HepG2 (cell line): ENCODE measurements at regions not wholly inside any gene's neighbourhood (a gene's known extent, or its start where the extent isn't known, plus 50 kb on each side); places are given as distances from the start of the nearest gene placed in this dataset.

Experiments used
- ATAC-seq: fragments of 200-7000 bp; cut with Tn5 transposase; 3 replicates; pipeline ENCODE4 v1.9.1; 2020; ENCODE audit warnings: mild to moderate bottlenecking, moderate library complexity
- BruUV-seq: library from RNA; stranded (reverse); fragments of 400-500 nt; replicated peaks from 2 replicates; lab custom pipeline; 2021; lab: Mats Ljungman, UMichigan
- CTCF ChIA-PET: fragments of 300-600 bp; formaldehyde crosslinking; extraction: SDS; loops from one replicate; lab custom pipeline; 2021; ENCODE audit warnings: low total read pairs, inconsistent platforms, low intra/inter-chr PET ratio; lab: Yijun Ruan, JAX
- POLR2A ChIA-PET: fragments of 350-600 bp; sonication (Branson Sonifier 250); formaldehyde crosslinking; loops from one replicate; lab custom pipeline; 2020; ENCODE audit warnings: antibody characterized with exemption, inconsistent platforms; lab: Yijun Ruan, JAX
- DNase-seq: peaks from one replicate; pipeline ENCODE4 v3.0.0-alpha.2; 2015; ENCODE audit warnings: low spot score
- FAIRE-seq: peaks from 3 replicates; lab custom pipeline; 2011; peaks lifted over from hg19 to GRCh38; lab: Jason Lieb, UNC
- H2AFZ ChIP-seq: one replicate; pipeline ENCODE4 v1.6.1; 2011; ENCODE audit warnings: low read length, inconsistent platforms
- H3K27ac ChIP-seq: fragments of 300-600 bp; 3 replicates; pipeline ENCODE4 v1.8.0; 2011; ENCODE audit warnings: mixed run types, mild to moderate bottlenecking, mixed read lengths, low read length, inconsistent platforms; ENCODE audit not compliant: insufficient read depth; ENCODE audit errors: extremely low read length
- H3K27me3 ChIP-seq, 2 experiments: fragments of 200-600 bp in 1 of 2; 2 replicates in 1 of 2; 3 replicates in 1 of 2; pipeline versions ENCODE4 v1.6.0 to v1.8.0; 2011; ENCODE audit warnings: low read length in 2 of 2, mild to moderate bottlenecking in 2 of 2, moderate library complexity in 2 of 2, inconsistent platforms in 1 of 2; ENCODE audit not compliant: insufficient read depth in 2 of 2, control insufficient read depth in 1 of 2
- H3K36me3 ChIP-seq, 2 experiments: fragments of 200-600 bp in 1 of 2; replicated peaks in 1 of 2; 2 replicates in 1 of 2; 3 replicates in 1 of 2; pipeline versions ENCODE4 v1.5.1 to v1.8.0; 2011; ENCODE audit warnings: low read length in 2 of 2, inconsistent platforms in 1 of 2; ENCODE audit not compliant: insufficient read depth in 2 of 2, control insufficient read depth in 1 of 2
- H3K4me1 ChIP-seq: 2 replicates; pipeline ENCODE4 v1.5.1; 2012; ENCODE audit warnings: low read length, inconsistent platforms; ENCODE audit not compliant: insufficient read depth
- H3K4me2 ChIP-seq: 2 replicates; pipeline ENCODE4 v1.6.0; 2011; ENCODE audit warnings: low read depth, low read length, inconsistent platforms
- H3K4me3 ChIP-seq, 3 experiments: fragments of 200-600 bp in 1 of 3; sonication (generic), shearing (Covaris generic) in 1 of 3; replicated peaks in 1 of 3; 2 replicates each; pipeline ENCODE4 v1.5.1; 2011 to 2016; ENCODE audit warnings: low read length in 3 of 3, inconsistent platforms in 2 of 3, low read depth in 2 of 3, mild to moderate bottlenecking in 2 of 3, control low read depth in 1 of 3, mixed read lengths in 1 of 3; ENCODE audit not compliant: insufficient read depth in 1 of 3
- H3K79me2 ChIP-seq: one replicate; pipeline ENCODE4 v1.6.1; 2011; ENCODE audit warnings: low read length, inconsistent platforms; ENCODE audit not compliant: insufficient read depth
- H3K9ac ChIP-seq: 2 replicates; pipeline ENCODE4 v1.6.0; 2011; ENCODE audit warnings: mild to moderate bottlenecking, low read depth, low read length, inconsistent platforms; ENCODE audit not compliant: insufficient read depth
- H3K9me3 ChIP-seq: 2 replicates; pipeline ENCODE4 v1.5.1; 2012; ENCODE audit warnings: mild to moderate bottlenecking, low read length
- H4K20me1 ChIP-seq: 2 replicates; pipeline ENCODE4 v1.6.0; 2011; ENCODE audit warnings: inconsistent platforms, mild to moderate bottlenecking, low read length, moderate library complexity; ENCODE audit not compliant: insufficient read depth
- BCLAF1 ChIP-seq: fragments of 450-650 bp; IDR thresholded peaks from 2 replicates; pipeline ENCODE4 v1.6.1; 2017; ENCODE audit warnings: mild to moderate bottlenecking
- FOXJ3 ChIP-seq: sonication (generic); formaldehyde crosslinking; IDR thresholded peaks from 2 replicates; pipeline ENCODE4 v1.4.0; 2020; ENCODE audit warnings: missing genetic modification reagents, mild to moderate bottlenecking, borderline replicate concordance
- GPBP1L1 ChIP-seq: sonication (generic); formaldehyde crosslinking; IDR thresholded peaks from 2 replicates; pipeline ENCODE4 v1.5.0; 2020; ENCODE audit warnings: mild to moderate bottlenecking, missing genetic modification reagents
- HIVEP1 ChIP-seq: sonication (generic); formaldehyde crosslinking; IDR thresholded peaks from 2 replicates; pipeline ENCODE4 v1.4.0; 2020; ENCODE audit warnings: mild to moderate bottlenecking, missing genetic modification reagents
- HMGXB3 ChIP-seq: sonication (generic); formaldehyde crosslinking; IDR thresholded peaks from 2 replicates; pipeline ENCODE4 v1.4.0; 2020; ENCODE audit warnings: missing genetic modification reagents, borderline replicate concordance
- IKZF1 ChIP-seq: fragments of 450-650 bp; IDR thresholded peaks from 2 replicates; pipeline ENCODE4 v1.7.1; 2016
- IKZF4 ChIP-seq: sonication (generic); formaldehyde crosslinking; IDR thresholded peaks from 2 replicates; pipeline ENCODE4 v1.5.1; 2020; ENCODE audit warnings: borderline replicate concordance, mild to moderate bottlenecking, low read depth, missing genetic modification reagents; ENCODE audit errors: not compliant biosample characterization
- KAT8 ChIP-seq: IDR thresholded peaks from 2 replicates; pipeline ENCODE4 v1.6.1; 2016; ENCODE audit warnings: missing genetic modification reagents, missing compliant biosample characterization
- MED8 ChIP-seq: sonication (generic); formaldehyde crosslinking; IDR thresholded peaks from 2 replicates; pipeline ENCODE4 v1.8.1; 2023; ENCODE audit warnings: mild to moderate bottlenecking, missing genetic modification reagents; ENCODE audit not compliant: insufficient replicate concordance
- MTF1 ChIP-seq: sonication (generic); formaldehyde crosslinking; IDR thresholded peaks from 2 replicates; pipeline ENCODE4 v1.5.0; 2020; ENCODE audit warnings: missing genetic modification reagents
- PATZ1 ChIP-seq: sonication (generic); formaldehyde crosslinking; IDR thresholded peaks from 2 replicates; pipeline ENCODE4 v1.4.0; 2020; ENCODE audit warnings: missing genetic modification reagents
- SMAD9 ChIP-seq: sonication (generic); formaldehyde crosslinking; IDR thresholded peaks from 2 replicates; pipeline ENCODE4 v1.5.1; 2020; ENCODE audit warnings: mild to moderate bottlenecking, missing genetic modification reagents
- TBL1XR1 ChIP-seq: fragments of 150-350 bp; IDR thresholded peaks from 2 replicates; pipeline ENCODE4 v1.6.1; 2014; ENCODE audit warnings: borderline replicate concordance, low read length; ENCODE audit not compliant: partially characterized antibody
- TOPORS ChIP-seq: sonication (generic); formaldehyde crosslinking; IDR thresholded peaks from 2 replicates; pipeline ENCODE4 v1.8.0; 2023; ENCODE audit warnings: mild to moderate bottlenecking, missing genetic modification reagents
- ZNF510 ChIP-seq: sonication (generic); formaldehyde crosslinking; IDR thresholded peaks from 2 replicates; pipeline ENCODE4 v1.4.0; 2020; ENCODE audit warnings: low read depth, mild to moderate bottlenecking, missing genetic modification reagents
- ZNF879 ChIP-seq: sonication (generic); formaldehyde crosslinking; IDR thresholded peaks from 2 replicates; pipeline ENCODE4 v1.8.1; 2023; ENCODE audit warnings: missing genetic modification reagents
- WGBS: methylation state at CpG from one replicate; pipeline ENCODE4 v1.1.6; 2017; ENCODE audit warnings: low lambda C conversion rate; 5-methylcytosine and 5-hydroxymethylcytosine counted together
- in situ Hi-C: cut with HindIII; loops from 2 replicates; pipeline ENCODE4 v1.10.0; 2017; ENCODE audit warnings: low pct_unique_long_range_greater_than_20kb; ENCODE audit not compliant: extremely low pct_ligation_motif_present
- intact Hi-C: fragments of 100-400 bp; cut with micrococcal nuclease; formaldehyde crosslinking; loops from one replicate; pipeline ENCODE4 v1.10.0; 2022; ENCODE audit not compliant: unreplicated experiment

- no peak overlapping the region for H3K9ac ChIP-seq
- intact Hi-C loops (no loop called here), in situ Hi-C loops (no loop called here)
- no peak overlapping the region for H3K27ac ChIP-seq
- 2% methylated on average over 2 of the region's 2 CpGs for WGBS
- TF ChIP-seq TBL1XR1 (no peak), SMAD9 (no peak), HIVEP1 (CRISPR knock-in tag) (no peak), GPBP1L1 (CRISPR knock-in tag) (no peak), MTF1 (no peak), IKZF1 (no peak), IKZF4 (CRISPR knock-in tag) (no peak), PATZ1 (CRISPR knock-in tag) (no peak), ZNF879 (CRISPR knock-in tag) (no peak), BCLAF1 (no peak), TOPORS (no peak), ZNF510 (CRISPR knock-in tag) (no peak), MED8 (CRISPR knock-in tag) (no peak), HMGXB3 (CRISPR knock-in tag) (no peak), FOXJ3 (no peak), KAT8 (CRISPR knock-in tag) (no peak)
- DNase-seq (no peak), ATAC-seq (no peak), FAIRE-seq (no peak)
- no peak overlapping the region for H3K4me2 ChIP-seq
- no peaks in the 10 kb centered on the region for H4K20me1 ChIP-seq
- BruUV-seq = no TSS peak
- ChIA-PET POLR2A (no interaction called here), CTCF (no interaction called here)
- no peaks in the 10 kb centered on the region for H3K36me3 ChIP-seq
- no peaks in the 10 kb centered on the region; a peak in 1 of 5 replicates for H3K27me3 ChIP-seq
- H3K4me1 ChIP-seq = no peaks in the 10 kb centered on the region
- H3K79me2 ChIP-seq = no peaks in the 10 kb centered on the region
- H2AFZ ChIP-seq = no peak overlapping the region
- no peak overlapping the region for H3K4me3 ChIP-seq
- H3K9me3 ChIP-seq = no peaks in the 10 kb centered on the region
These were observed 74.8 kb upstream of the BLID start for GRCh38 chr11:122190768-122191167.
